GM21529 (cell line): ENCODE measurements at regions not wholly inside any gene's neighbourhood (a gene's known extent, or its start where the extent isn't known, plus 50 kb on each side); places are given as distances from the start of the nearest gene placed in this dataset.
"Not testable (repeated sequence)": the region's sequence is repeated elsewhere in the genome, so short reads cannot be mapped to it uniquely, and the experiment has no call there.

Experiments
- ATAC-seq: cut with Tn5 transposase; IDR thresholded peaks from one replicate; pipeline ENCODE4 v1.9.1; 2021; ENCODE audit not compliant: unreplicated experiment

GRCh38 chr11:103584021-103584420 lies 452.4 kb upstream of the DDI1 start:
- ATAC-seq, result no peak

- ATAC-seq, result no peak
Observed at GRCh38 chr11:103584720-103585119, 451.7 kb upstream of the DDI1 start.

GRCh38 chr11:103585401-103585800 lies 451.0 kb upstream of the DDI1 start:
- ATAC-seq, result no peak

- ATAC-seq, result no peak
Observed at GRCh38 chr11:103585911-103586310, 450.5 kb upstream of the DDI1 start.

GRCh38 chr11:103586756-103587155 lies 449.7 kb upstream of the DDI1 start:
- ATAC-seq, result no peak

GRCh38 chr11:103587901-103588788 lies 448.3 kb upstream of the DDI1 start:
- no peak for ATAC-seq

GRCh38 chr11:103591554-103591953 lies 444.9 kb upstream of the DDI1 start:
- ATAC-seq, result no peak

- no peak for ATAC-seq
Observed at GRCh38 chr11:103594283-103594682, 442.2 kb upstream of the DDI1 start.

- no peak for ATAC-seq
Observed at GRCh38 chr11:103596315-103596714, 440.1 kb upstream of the DDI1 start.

- peak; percentile 97 for ATAC-seq
Observed at GRCh38 chr11:103601225-103601846, 435.1 kb upstream of the DDI1 start.

- ATAC-seq, result no peak
Observed at GRCh38 chr11:103602840-103603239, 433.6 kb upstream of the DDI1 start.

- ATAC-seq, result no peak
Observed at GRCh38 chr11:103604310-103604709, 432.1 kb upstream of the DDI1 start.

- no peak for ATAC-seq
Observed at GRCh38 chr11:103608566-103608965, 427.9 kb upstream of the DDI1 start.

GRCh38 chr11:103609117-103610066 lies 427.0 kb upstream of the DDI1 start:
- no peak for ATAC-seq

- ATAC-seq, result no peak
Observed at GRCh38 chr11:103610435-103610834, 426.0 kb upstream of the DDI1 start.

- ATAC-seq, result not testable (repeated sequence)
Observed at GRCh38 chr11:103611526-103612260, 424.7 kb upstream of the DDI1 start.

GRCh38 chr11:103612451-103612850 lies 424.0 kb upstream of the DDI1 start:
- not testable (repeated sequence) for ATAC-seq

- ATAC-seq, result not testable (repeated sequence)
Observed at GRCh38 chr11:103616586-103616985, 419.9 kb upstream of the DDI1 start.

GRCh38 chr11:103618528-103618927 lies 417.9 kb upstream of the DDI1 start:
- ATAC-seq, result no peak

GRCh38 chr11:103619480-103619879 lies 417.0 kb upstream of the DDI1 start:
- no peak for ATAC-seq

GRCh38 chr11:103619938-103620337 lies 416.5 kb upstream of the DDI1 start:
- ATAC-seq, result no peak
